NT2/D1 (cell line): ENCODE measurements at regions not wholly inside any gene's neighbourhood (a gene's known extent, or its start where the extent isn't known, plus 50 kb on each side); places are given as distances from the start of the nearest gene placed in this dataset.

Experiments used
- SUZ12 ChIP-seq: IDR thresholded peaks from 2 replicates; pipeline ENCODE4 v1.6.1; 2011; ENCODE audit not compliant: insufficient read length, insufficient read depth; ENCODE audit errors: extremely low read depth
- YY1 ChIP-seq: IDR thresholded peaks from 2 replicates; pipeline ENCODE4 v1.6.1; 2011; ENCODE audit not compliant: insufficient read length, insufficient read depth

DNA sequence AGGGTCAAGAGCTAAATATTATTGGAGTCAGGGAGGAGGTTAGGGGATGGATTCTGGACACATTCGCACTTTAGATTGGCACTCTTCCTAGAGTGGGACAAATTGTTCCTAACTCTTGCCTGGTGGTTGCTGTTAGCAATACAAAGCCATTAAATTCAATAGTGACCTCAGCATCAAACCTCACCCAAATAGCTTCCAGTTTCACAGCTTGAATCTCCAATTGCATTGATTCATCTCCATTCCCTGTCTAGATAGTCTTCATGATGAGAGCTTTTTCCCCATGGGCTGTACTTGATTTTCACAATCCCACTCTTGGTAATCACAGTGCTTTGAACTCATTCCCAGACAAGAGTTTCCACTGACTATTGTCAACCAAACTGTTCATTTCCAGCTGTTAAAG lies 585.9 kb upstream of the SYT4 start:
- TF ChIP-seq YY1 (no peak), SUZ12 (no peak)
